Lower leg skin (tissue), 3 donors: ENCODE measurements at regions not wholly inside any gene's neighbourhood (a gene's known extent, or its start where the extent isn't known, plus 50 kb on each side); places are given as distances from the start of the nearest gene placed in this dataset.

Experiments
- POLR2A ChIP-seq, 2 donors: fragments of 450-650 bp; IDR thresholded peaks; one replicate each; pipeline ENCODE4 v1.6.1; 2016 to 2017; ENCODE audit warnings: antibody characterized with exemption in 2 of 2, mild to moderate bottlenecking in 1 of 2, moderate library complexity in 1 of 2
- TF ChIP-seq, protein P1 (sequence below), 3 donors: fragments of 450-650 bp; IDR thresholded peaks; one replicate each; pipeline ENCODE4 v1.5.1; 2016; ENCODE audit warnings: antibody characterized with exemption in 3 of 3, mild to moderate bottlenecking in 3 of 3, moderate library complexity in 2 of 3

- TF ChIP-seq, protein P1, sequence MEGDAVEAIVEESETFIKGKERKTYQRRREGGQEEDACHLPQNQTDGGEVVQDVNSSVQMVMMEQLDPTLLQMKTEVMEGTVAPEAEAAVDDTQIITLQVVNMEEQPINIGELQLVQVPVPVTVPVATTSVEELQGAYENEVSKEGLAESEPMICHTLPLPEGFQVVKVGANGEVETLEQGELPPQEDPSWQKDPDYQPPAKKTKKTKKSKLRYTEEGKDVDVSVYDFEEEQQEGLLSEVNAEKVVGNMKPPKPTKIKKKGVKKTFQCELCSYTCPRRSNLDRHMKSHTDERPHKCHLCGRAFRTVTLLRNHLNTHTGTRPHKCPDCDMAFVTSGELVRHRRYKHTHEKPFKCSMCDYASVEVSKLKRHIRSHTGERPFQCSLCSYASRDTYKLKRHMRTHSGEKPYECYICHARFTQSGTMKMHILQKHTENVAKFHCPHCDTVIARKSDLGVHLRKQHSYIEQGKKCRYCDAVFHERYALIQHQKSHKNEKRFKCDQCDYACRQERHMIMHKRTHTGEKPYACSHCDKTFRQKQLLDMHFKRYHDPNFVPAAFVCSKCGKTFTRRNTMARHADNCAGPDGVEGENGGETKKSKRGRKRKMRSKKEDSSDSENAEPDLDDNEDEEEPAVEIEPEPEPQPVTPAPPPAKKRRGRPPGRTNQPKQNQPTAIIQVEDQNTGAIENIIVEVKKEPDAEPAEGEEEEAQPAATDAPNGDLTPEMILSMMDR (IDR thresholded peaks at IDR 0.05), result no peak
- TF ChIP-seq POLR2A (IDR thresholded peaks at IDR 0.05), result no peak
Measured at GRCh38 chr14:48874711-48875110, 711.5 kb downstream of the RPS29 start.
